HL-60 (cell line): ENCODE measurements at regions not wholly inside any gene's neighbourhood (a gene's known extent, or its start where the extent isn't known, plus 50 kb on each side); places are given as distances from the start of the nearest gene placed in this dataset.

Experiments used
- GABPA ChIP-seq: IDR thresholded peaks from 2 replicates; pipeline ENCODE4 v1.6.1; 2012; ENCODE audit warnings: low read depth
- POLR2AphosphoS5 ChIP-seq: IDR thresholded peaks from 2 replicates; pipeline ENCODE4 v1.6.1; 2012; ENCODE audit warnings: low read depth
- SPI1 ChIP-seq: IDR thresholded peaks from 2 replicates; pipeline ENCODE4 v1.6.1; 2012; ENCODE audit warnings: low read depth, mild to moderate bottlenecking, borderline replicate concordance
- TF ChIP-seq, protein P1 (sequence below): IDR thresholded peaks from one replicate; pipeline ENCODE4 v1.5.1; 2011; ENCODE audit warnings: low read length, control low read depth, inconsistent platforms; ENCODE audit not compliant: insufficient read depth
- TF ChIP-seq, protein P2 (sequence below): IDR thresholded peaks from 2 replicates; pipeline ENCODE4 v1.6.1; 2012; ENCODE audit warnings: low read depth; ENCODE audit not compliant: insufficient replicate concordance

DNA sequence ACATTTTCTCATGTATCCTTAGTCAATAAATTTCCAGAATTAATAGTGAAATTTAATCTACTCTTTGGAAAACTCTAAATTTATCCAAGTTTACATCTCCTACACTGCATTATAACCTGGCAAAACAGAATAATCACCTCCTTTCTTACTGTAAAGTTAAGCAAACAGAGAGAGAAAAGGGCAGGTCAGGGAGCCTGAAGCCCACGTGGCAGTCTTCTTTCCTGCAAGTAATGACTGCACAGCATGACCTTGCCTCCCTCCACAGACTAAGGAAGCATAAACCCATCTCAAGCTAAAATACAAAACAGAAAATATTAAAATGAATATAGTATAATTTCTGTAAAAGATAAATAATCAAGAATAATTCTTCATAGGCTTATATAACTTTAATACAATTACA is 1153.0 kb downstream of the C4orf33 start:
- TF ChIP-seq, protein P1, sequence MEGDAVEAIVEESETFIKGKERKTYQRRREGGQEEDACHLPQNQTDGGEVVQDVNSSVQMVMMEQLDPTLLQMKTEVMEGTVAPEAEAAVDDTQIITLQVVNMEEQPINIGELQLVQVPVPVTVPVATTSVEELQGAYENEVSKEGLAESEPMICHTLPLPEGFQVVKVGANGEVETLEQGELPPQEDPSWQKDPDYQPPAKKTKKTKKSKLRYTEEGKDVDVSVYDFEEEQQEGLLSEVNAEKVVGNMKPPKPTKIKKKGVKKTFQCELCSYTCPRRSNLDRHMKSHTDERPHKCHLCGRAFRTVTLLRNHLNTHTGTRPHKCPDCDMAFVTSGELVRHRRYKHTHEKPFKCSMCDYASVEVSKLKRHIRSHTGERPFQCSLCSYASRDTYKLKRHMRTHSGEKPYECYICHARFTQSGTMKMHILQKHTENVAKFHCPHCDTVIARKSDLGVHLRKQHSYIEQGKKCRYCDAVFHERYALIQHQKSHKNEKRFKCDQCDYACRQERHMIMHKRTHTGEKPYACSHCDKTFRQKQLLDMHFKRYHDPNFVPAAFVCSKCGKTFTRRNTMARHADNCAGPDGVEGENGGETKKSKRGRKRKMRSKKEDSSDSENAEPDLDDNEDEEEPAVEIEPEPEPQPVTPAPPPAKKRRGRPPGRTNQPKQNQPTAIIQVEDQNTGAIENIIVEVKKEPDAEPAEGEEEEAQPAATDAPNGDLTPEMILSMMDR: no peak
- TF ChIP-seq POLR2AphosphoS5 (no peak), GABPA (no peak), SPI1 (no peak)
- TF ChIP-seq, protein P2, sequence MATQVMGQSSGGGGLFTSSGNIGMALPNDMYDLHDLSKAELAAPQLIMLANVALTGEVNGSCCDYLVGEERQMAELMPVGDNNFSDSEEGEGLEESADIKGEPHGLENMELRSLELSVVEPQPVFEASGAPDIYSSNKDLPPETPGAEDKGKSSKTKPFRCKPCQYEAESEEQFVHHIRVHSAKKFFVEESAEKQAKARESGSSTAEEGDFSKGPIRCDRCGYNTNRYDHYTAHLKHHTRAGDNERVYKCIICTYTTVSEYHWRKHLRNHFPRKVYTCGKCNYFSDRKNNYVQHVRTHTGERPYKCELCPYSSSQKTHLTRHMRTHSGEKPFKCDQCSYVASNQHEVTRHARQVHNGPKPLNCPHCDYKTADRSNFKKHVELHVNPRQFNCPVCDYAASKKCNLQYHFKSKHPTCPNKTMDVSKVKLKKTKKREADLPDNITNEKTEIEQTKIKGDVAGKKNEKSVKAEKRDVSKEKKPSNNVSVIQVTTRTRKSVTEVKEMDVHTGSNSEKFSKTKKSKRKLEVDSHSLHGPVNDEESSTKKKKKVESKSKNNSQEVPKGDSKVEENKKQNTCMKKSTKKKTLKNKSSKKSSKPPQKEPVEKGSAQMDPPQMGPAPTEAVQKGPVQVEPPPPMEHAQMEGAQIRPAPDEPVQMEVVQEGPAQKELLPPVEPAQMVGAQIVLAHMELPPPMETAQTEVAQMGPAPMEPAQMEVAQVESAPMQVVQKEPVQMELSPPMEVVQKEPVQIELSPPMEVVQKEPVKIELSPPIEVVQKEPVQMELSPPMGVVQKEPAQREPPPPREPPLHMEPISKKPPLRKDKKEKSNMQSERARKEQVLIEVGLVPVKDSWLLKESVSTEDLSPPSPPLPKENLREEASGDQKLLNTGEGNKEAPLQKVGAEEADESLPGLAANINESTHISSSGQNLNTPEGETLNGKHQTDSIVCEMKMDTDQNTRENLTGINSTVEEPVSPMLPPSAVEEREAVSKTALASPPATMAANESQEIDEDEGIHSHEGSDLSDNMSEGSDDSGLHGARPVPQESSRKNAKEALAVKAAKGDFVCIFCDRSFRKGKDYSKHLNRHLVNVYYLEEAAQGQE: no peak
